ENCODE measurements at regions not wholly inside any gene's neighbourhood (a gene's known extent, or its start where the extent isn't known, plus 50 kb on each side); places are given as distances from the start of the nearest gene placed in this dataset.

DNA sequence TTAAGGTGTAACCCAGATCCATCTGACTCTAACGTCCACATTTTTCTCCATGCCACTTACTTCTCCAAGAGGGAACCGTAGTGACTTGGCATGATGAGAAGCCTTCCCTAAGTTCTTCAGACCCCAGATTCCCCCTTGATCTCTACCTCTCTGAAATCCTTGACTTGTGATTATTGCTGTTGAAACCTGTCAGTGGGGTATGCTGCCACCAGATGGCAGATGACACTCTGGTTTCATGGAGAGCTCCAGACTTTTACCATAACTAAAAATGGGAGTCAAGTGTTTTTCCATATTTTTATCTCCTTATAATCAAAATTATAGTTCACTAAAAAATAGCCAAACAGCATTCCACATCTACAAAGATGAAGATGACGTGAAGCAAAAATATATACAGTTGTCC lies 504.2 kb downstream of the SOX6 start:
- DNase-seq (ENCODE audit: low spot score) (peak; percentile 53), ATAC-seq (peak; percentile 53)
- TF ChIP-seq, protein P1, sequence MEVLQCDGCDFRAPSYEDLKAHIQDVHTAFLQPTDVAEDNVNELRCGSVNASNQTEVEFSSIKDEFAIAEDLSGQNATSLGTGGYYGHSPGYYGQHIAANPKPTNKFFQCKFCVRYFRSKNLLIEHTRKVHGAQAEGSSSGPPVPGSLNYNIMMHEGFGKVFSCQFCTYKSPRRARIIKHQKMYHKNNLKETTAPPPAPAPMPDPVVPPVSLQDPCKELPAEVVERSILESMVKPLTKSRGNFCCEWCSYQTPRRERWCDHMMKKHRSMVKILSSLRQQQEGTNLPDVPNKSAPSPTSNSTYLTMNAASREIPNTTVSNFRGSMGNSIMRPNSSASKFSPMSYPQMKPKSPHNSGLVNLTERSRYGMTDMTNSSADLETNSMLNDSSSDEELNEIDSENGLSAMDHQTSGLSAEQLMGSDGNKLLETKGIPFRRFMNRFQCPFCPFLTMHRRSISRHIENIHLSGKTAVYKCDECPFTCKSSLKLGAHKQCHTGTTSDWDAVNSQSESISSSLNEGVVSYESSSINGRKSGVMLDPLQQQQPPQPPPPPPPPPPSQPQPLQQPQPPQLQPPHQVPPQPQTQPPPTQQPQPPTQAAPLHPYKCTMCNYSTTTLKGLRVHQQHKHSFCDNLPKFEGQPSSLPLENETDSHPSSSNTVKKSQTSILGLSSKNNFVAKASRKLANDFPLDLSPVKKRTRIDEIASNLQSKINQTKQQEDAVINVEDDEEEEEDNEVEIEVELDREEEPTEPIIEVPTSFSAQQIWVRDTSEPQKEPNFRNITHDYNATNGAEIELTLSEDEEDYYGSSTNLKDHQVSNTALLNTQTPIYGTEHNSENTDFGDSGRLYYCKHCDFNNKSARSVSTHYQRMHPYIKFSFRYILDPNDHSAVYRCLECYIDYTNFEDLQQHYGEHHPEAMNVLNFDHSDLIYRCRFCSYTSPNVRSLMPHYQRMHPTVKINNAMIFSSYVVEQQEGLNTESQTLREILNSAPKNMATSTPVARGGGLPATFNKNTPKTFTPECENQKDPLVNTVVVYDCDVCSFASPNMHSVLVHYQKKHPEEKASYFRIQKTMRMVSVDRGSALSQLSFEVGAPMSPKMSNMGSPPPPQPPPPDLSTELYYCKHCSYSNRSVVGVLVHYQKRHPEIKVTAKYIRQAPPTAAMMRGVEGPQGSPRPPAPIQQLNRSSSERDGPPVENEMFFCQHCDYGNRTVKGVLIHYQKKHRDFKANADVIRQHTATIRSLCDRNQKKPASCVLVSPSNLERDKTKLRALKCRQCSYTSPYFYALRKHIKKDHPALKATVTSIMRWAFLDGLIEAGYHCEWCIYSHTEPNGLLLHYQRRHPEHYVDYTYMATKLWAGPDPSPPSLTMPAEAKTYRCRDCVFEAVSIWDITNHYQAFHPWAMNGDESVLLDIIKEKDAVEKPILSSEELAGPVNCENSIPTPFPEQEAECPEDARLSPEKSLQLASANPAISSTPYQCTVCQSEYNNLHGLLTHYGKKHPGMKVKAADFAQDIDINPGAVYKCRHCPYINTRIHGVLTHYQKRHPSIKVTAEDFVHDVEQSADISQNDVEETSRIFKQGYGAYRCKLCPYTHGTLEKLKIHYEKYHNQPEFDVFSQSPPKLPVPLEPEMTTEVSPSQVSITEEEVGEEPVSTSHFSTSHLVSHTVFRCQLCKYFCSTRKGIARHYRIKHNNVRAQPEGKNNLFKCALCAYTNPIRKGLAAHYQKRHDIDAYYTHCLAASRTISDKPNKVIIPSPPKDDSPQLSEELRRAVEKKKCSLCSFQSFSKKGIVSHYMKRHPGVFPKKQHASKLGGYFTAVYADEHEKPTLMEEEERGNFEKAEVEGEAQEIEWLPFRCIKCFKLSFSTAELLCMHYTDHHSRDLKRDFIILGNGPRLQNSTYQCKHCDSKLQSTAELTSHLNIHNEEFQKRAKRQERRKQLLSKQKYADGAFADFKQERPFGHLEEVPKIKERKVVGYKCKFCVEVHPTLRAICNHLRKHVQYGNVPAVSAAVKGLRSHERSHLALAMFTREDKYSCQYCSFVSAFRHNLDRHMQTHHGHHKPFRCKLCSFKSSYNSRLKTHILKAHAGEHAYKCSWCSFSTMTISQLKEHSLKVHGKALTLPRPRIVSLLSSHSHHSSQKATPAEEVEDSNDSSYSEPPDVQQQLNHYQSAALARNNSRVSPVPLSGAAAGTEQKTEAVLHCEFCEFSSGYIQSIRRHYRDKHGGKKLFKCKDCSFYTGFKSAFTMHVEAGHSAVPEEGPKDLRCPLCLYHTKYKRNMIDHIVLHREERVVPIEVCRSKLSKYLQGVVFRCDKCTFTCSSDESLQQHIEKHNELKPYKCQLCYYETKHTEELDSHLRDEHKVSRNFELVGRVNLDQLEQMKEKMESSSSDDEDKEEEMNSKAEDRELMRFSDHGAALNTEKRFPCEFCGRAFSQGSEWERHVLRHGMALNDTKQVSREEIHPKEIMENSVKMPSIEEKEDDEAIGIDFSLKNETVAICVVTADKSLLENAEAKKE (CRISPR knock-in tag; IDR thresholded peaks at IDR 0.05): no peak
- TF ChIP-seq JUNB (IDR thresholded peaks at IDR 0.05; ENCODE audit: unreplicated experiment) (no peak), CTCF (conservative IDR thresholded peaks at IDR 0.05; ENCODE audit: low read depth in 2 of 2) (peak; percentile 75 to 80)

DNA sequence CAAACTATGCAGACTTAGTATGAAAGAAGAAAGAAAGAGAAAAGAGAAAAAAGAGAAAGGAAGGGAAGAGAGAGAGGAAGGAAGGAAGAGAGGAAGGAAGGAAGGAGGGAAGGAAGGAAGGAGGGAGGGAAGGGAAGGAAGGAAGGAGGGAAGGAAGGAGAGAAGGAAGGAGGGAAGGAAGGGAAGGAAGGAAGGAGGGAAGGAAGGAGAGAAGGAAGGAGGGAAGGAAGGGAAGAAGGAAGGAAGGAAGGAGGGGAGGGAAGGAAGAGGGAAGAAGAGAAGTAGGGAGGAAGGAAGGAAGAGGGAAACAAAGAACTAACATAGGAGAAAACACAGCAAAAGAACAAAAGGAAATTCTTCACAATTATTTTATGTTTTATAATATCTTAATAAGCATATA lies 502.1 kb downstream of the SOX6 start:
- Mint-ChIP-seq H3K4me1 (peaks cover 10% of the 10 kb centered on the region; the same call in 2 of the 3 replicates), H3K27me3 (ENCODE audit: insufficient read depth, low read depth, poor library complexity) (peaks cover 2% of the 10 kb centered on the region), H3K27ac (no peak overlapping the region), H3K36me3 (ENCODE audit: low read depth) (no peaks in the 10 kb centered on the region), H3K9me3 (no peaks in the 10 kb centered on the region), H3K4me3 (no peak overlapping the region)
- no peaks in the 10 kb centered on the region for H3K9me2 ChIP-seq (ENCODE audit: insufficient read depth)
- no peaks in the 10 kb centered on the region for H3K36me3 ChIP-seq (ENCODE audit: insufficient read depth)
- H3K27me3 ChIP-seq (ENCODE audit: insufficient read depth): no peaks in the 10 kb centered on the region
- H3K4me2 ChIP-seq: no peak overlapping the region
- H3K4me3 ChIP-seq: no peak overlapping the region
- no peak for ATAC-seq
- no peaks in the 10 kb centered on the region for H3F3A ChIP-seq (replicated peaks; ENCODE audit: low read depth)
- H3K79me2 ChIP-seq (replicated peaks; ENCODE audit: insufficient read depth): no peaks in the 10 kb centered on the region
- DNase-seq (ENCODE audit: low spot score): no peak
- H3K27ac ChIP-seq (ENCODE audit: low read depth): no peak overlapping the region
- no peaks in the 10 kb centered on the region for H4K20me1 ChIP-seq (replicated peaks; ENCODE audit: insufficient read depth)
- H3K4me1 ChIP-seq (ENCODE audit: insufficient read depth): peaks cover 3% of the 10 kb centered on the region; the same call in 1 of the 2 replicates
- no peak overlapping the region for H2AFZ ChIP-seq
- TF ChIP-seq JUNB (IDR thresholded peaks at IDR 0.05; ENCODE audit: unreplicated experiment): no peak
- TF ChIP-seq, protein P1 (CRISPR knock-in tag; IDR thresholded peaks at IDR 0.05): no peak
- no peak for TF ChIP-seq ZNF331 (CRISPR knock-in tag; IDR thresholded peaks at IDR 0.05; ENCODE audit: low read depth)

More for the DNA sequence above, 504.2 kb downstream of the SOX6 start:
- H3K79me2 ChIP-seq (replicated peaks; ENCODE audit: insufficient read depth): no peaks in the 10 kb centered on the region
- H3K4me1 ChIP-seq (ENCODE audit: insufficient read depth): peaks cover 3% of the 10 kb centered on the region; the same call in 1 of the 2 replicates
- no peak overlapping the region for H3K4me3 Mint-ChIP-seq
- H3K27ac Mint-ChIP-seq: no peak overlapping the region
- H3K9me2 ChIP-seq (ENCODE audit: insufficient read depth): no peaks in the 10 kb centered on the region
- H3K27me3 Mint-ChIP-seq (ENCODE audit: insufficient read depth, low read depth, poor library complexity): no peaks in the 10 kb centered on the region
- H3K4me1 Mint-ChIP-seq: peaks cover 10% of the 10 kb centered on the region; the same call in 2 of the 3 replicates
- no peak overlapping the region for H3K27ac ChIP-seq (ENCODE audit: low read depth)
- H3K36me3 ChIP-seq (ENCODE audit: insufficient read depth): no peaks in the 10 kb centered on the region
- no peaks in the 10 kb centered on the region for H3K27me3 ChIP-seq (ENCODE audit: insufficient read depth)
- H3F3A ChIP-seq (replicated peaks; ENCODE audit: low read depth): no peaks in the 10 kb centered on the region
- no peaks in the 10 kb centered on the region for H3K9me3 Mint-ChIP-seq
- H3K4me2 ChIP-seq: no peak overlapping the region
- no peak overlapping the region for H3K4me3 ChIP-seq
- H3K36me3 Mint-ChIP-seq (ENCODE audit: low read depth): no peaks in the 10 kb centered on the region
- no peak overlapping the region for H2AFZ ChIP-seq
- H4K20me1 ChIP-seq (replicated peaks; ENCODE audit: insufficient read depth): no peaks in the 10 kb centered on the region
